WTC11 (cell line): ENCODE measurements at regions not wholly inside any gene's neighbourhood (a gene's known extent, or its start where the extent isn't known, plus 50 kb on each side); places are given as distances from the start of the nearest gene placed in this dataset.

Experiments used
- ATAC-seq: fragments of 200-7000 bp; cut with Tn5 transposase; 2 replicates; pipeline ENCODE4 v1.10.0; 2021; ENCODE audit warnings: mild to moderate bottlenecking, moderate library complexity
- CTCF ChIA-PET: fragments of 300-600 bp; sonication (Branson Sonifier 250); formaldehyde crosslinking; loops from one replicate; lab custom pipeline; 2021; ENCODE audit warnings: antibody characterized with exemption; lab: Charles Lee
- POLR2A ChIA-PET: fragments of 350-600 bp; sonication (Branson Sonifier 250); formaldehyde crosslinking; loops from one replicate; lab custom pipeline; 2021; ENCODE audit warnings: antibody characterized with exemption; lab: Charles Lee
- DNase-seq: peaks from one replicate; pipeline ENCODE4 v3.0.0; 2021; ENCODE audit warnings: low spot score
- H3K27ac Mint-ChIP-seq: 2 replicates; pipeline ENCODE4 v1.8.0; 2021; ENCODE audit warnings: mixed read lengths
- H3K27me3 Mint-ChIP-seq: 2 replicates; pipeline ENCODE4 v1.8.0; 2021; ENCODE audit warnings: low read depth, mild to moderate bottlenecking, moderate library complexity, mixed read lengths
- H3K36me3 Mint-ChIP-seq: 2 replicates; pipeline ENCODE4 v1.8.0; 2021; ENCODE audit warnings: mixed read lengths
- H3K4me1 Mint-ChIP-seq: 2 replicates; pipeline ENCODE4 v1.8.0; 2022; ENCODE audit warnings: mixed read lengths
- H3K4me3 Mint-ChIP-seq: 2 replicates; pipeline ENCODE4 v1.8.0; 2021; ENCODE audit warnings: mild to moderate bottlenecking, moderate library complexity, mixed read lengths
- H3K9me3 Mint-ChIP-seq: 2 replicates; pipeline ENCODE4 v1.8.0; 2021; ENCODE audit warnings: mixed read lengths
- GABPB1 ChIP-seq: sonication (generic); formaldehyde crosslinking; IDR thresholded peaks from 2 replicates; pipeline ENCODE4 v1.8.1; 2023; ENCODE audit warnings: mild to moderate bottlenecking, missing genetic modification reagents
- NR1H2 ChIP-seq: sonication (generic); formaldehyde crosslinking; IDR thresholded peaks from 2 replicates; pipeline ENCODE4 v1.9.0; 2021; ENCODE audit warnings: mild to moderate bottlenecking, moderate library complexity, missing genetic modification reagents
- NR2C2 ChIP-seq: sonication (generic); formaldehyde crosslinking; IDR thresholded peaks from 2 replicates; pipeline ENCODE4 v1.8.0; 2022; ENCODE audit warnings: mild to moderate bottlenecking, missing genetic modification reagents
- OVOL2 ChIP-seq: fragments of 250-450 bp; sonication (Bioruptor Pico); IDR thresholded peaks from 2 replicates; pipeline ENCODE4 v1.9.0; 2021; ENCODE audit warnings: mild to moderate bottlenecking, borderline replicate concordance
- SMAD4 ChIP-seq: sonication (generic); formaldehyde crosslinking; IDR thresholded peaks from 2 replicates; pipeline ENCODE4 v1.8.0; 2022; ENCODE audit warnings: mild to moderate bottlenecking, missing genetic modification reagents
- SOX15 ChIP-seq: fragments of 250-450 bp; sonication (Bioruptor Pico); IDR thresholded peaks from 2 replicates; pipeline ENCODE4 v1.9.0; 2021; ENCODE audit warnings: mild to moderate bottlenecking
- TF ChIP-seq, protein P1 (sequence below): fragments of 250-450 bp; sonication (Bioruptor Pico); IDR thresholded peaks from 2 replicates; pipeline ENCODE4 v1.9.0; 2021; ENCODE audit warnings: mild to moderate bottlenecking
- TF ChIP-seq, protein P2 (sequence below): sonication (generic); formaldehyde crosslinking; IDR thresholded peaks from 2 replicates; pipeline ENCODE4 v1.8.0; 2022; ENCODE audit warnings: mild to moderate bottlenecking, missing genetic modification reagents
- TF ChIP-seq, protein P3 (sequence below): sonication (generic); formaldehyde crosslinking; IDR thresholded peaks from 2 replicates; pipeline ENCODE4 v1.8.1; 2022; ENCODE audit warnings: mild to moderate bottlenecking, missing genetic modification reagents, moderate library complexity, borderline replicate concordance
- TF ChIP-seq, protein P4 (sequence below): sonication (generic); formaldehyde crosslinking; IDR thresholded peaks from 2 replicates; pipeline ENCODE4 v1.8.1; 2022; ENCODE audit warnings: low read depth, missing genetic modification reagents, borderline replicate concordance
- TF ChIP-seq, protein P5 (sequence below): sonication (generic); formaldehyde crosslinking; IDR thresholded peaks from 2 replicates; pipeline ENCODE4 v1.8.0; 2023; ENCODE audit warnings: missing genetic modification reagents, mild to moderate bottlenecking, borderline replicate concordance
- TF ChIP-seq, protein P6 (sequence below): sonication (generic); formaldehyde crosslinking; IDR thresholded peaks from 2 replicates; pipeline ENCODE4 v1.8.0; 2023; ENCODE audit warnings: missing genetic modification reagents

DNA sequence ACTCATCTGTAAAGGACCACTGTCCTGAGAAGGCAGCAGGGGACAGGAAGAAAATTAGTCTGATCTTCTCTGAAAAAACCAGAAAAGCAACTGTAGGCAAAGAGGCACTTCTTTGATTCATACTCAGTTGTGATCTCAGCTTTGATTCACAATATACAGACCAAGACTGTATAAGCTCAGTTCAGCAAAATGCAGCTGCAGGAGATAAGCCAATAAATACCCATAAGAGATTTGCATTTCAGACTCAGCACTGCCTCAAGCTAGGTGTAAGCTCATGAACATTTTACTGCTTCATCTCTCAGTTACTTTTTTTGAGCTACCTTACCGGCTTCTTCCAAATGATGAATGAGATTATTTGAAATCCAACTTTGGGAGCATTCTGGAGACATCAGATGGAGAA, 64.2 kb upstream of the LYZL1 start:
- DNase-seq (no peak), ATAC-seq (no peak)
- ChIA-PET POLR2A (no interaction called here), CTCF (interaction anchor here (1.1 kb wide), 1 partner anchor 80 kb away, joined by 3 read pairs; no protein-coding TSS in a partner anchor)
- Mint-ChIP-seq H3K27me3 (no peaks in the 10 kb centered on the region), H3K4me3 (no peak overlapping the region), H3K27ac (no peak overlapping the region), H3K4me1 (peaks cover 29% of the 10 kb centered on the region), H3K36me3 (no peaks in the 10 kb centered on the region), H3K9me3 (0 out of 2 replicates have a peak, but pooled peaks cover 7% of the 10 kb centered on the region)
- no peak for TF ChIP-seq OVOL2 (CRISPR knock-in tag)
- no peak for TF ChIP-seq SMAD4 (CRISPR knock-in tag)
- TF ChIP-seq SOX15 (CRISPR knock-in tag): no peak

DNA sequence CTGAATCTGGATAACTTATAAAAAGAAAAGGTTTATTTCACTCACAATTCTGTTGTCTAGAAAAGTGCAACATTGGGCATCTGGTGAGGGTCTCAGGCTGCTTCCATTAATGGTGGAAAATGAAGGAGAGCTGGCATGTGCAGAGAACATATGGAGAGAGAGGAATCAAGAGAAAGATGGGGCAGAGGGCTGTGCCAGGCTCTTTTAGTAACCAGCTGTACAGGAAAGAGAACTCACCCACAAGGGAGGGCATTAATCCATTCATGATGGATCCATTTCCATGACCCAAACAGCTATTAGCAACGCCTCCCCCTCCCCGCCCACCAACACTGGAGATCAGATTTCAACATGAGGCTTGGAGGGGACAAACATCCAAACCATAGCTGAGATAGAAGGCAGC, 61.7 kb upstream of the LYZL1 start:
- Mint-ChIP-seq H3K27ac (no peak overlapping the region), H3K9me3 (0 out of 2 replicates have a peak, but pooled peaks cover 7% of the 10 kb centered on the region), H3K27me3 (peaks cover 2% of the 10 kb centered on the region; the same call in 1 of the 2 replicates), H3K36me3 (no peaks in the 10 kb centered on the region; the same call in 1 of the 2 replicates), H3K4me1 (peaks cover 29% of the 10 kb centered on the region), H3K4me3 (no peak overlapping the region)
- no peak for DNase-seq
- ChIA-PET POLR2A (no interaction called here), CTCF (interaction anchor here (1.2 to 1.6 kb wide), 2 partner anchors 84 to 108 kb away, joined by 3 to 4 read pairs; no protein-coding TSS in a partner anchor)
- TF ChIP-seq, protein P1, sequence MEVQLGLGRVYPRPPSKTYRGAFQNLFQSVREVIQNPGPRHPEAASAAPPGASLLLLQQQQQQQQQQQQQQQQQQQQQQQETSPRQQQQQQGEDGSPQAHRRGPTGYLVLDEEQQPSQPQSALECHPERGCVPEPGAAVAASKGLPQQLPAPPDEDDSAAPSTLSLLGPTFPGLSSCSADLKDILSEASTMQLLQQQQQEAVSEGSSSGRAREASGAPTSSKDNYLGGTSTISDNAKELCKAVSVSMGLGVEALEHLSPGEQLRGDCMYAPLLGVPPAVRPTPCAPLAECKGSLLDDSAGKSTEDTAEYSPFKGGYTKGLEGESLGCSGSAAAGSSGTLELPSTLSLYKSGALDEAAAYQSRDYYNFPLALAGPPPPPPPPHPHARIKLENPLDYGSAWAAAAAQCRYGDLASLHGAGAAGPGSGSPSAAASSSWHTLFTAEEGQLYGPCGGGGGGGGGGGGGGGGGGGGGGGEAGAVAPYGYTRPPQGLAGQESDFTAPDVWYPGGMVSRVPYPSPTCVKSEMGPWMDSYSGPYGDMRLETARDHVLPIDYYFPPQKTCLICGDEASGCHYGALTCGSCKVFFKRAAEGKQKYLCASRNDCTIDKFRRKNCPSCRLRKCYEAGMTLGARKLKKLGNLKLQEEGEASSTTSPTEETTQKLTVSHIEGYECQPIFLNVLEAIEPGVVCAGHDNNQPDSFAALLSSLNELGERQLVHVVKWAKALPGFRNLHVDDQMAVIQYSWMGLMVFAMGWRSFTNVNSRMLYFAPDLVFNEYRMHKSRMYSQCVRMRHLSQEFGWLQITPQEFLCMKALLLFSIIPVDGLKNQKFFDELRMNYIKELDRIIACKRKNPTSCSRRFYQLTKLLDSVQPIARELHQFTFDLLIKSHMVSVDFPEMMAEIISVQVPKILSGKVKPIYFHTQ (CRISPR knock-in tag): no peak
- TF ChIP-seq, protein P2, sequence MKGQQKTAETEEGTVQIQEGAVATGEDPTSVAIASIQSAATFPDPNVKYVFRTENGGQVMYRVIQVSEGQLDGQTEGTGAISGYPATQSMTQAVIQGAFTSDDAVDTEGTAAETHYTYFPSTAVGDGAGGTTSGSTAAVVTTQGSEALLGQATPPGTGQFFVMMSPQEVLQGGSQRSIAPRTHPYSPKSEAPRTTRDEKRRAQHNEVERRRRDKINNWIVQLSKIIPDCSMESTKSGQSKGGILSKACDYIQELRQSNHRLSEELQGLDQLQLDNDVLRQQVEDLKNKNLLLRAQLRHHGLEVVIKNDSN (CRISPR knock-in tag): no peak
- TF ChIP-seq, protein P3, sequence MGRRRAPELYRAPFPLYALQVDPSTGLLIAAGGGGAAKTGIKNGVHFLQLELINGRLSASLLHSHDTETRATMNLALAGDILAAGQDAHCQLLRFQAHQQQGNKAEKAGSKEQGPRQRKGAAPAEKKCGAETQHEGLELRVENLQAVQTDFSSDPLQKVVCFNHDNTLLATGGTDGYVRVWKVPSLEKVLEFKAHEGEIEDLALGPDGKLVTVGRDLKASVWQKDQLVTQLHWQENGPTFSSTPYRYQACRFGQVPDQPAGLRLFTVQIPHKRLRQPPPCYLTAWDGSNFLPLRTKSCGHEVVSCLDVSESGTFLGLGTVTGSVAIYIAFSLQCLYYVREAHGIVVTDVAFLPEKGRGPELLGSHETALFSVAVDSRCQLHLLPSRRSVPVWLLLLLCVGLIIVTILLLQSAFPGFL (CRISPR knock-in tag): no peak
- TF ChIP-seq NR2C2 (CRISPR knock-in tag) (no peak), NR1H2 (no peak), SOX15 (CRISPR knock-in tag) (no peak), GABPB1 (CRISPR knock-in tag) (no peak)
- TF ChIP-seq, protein P4, sequence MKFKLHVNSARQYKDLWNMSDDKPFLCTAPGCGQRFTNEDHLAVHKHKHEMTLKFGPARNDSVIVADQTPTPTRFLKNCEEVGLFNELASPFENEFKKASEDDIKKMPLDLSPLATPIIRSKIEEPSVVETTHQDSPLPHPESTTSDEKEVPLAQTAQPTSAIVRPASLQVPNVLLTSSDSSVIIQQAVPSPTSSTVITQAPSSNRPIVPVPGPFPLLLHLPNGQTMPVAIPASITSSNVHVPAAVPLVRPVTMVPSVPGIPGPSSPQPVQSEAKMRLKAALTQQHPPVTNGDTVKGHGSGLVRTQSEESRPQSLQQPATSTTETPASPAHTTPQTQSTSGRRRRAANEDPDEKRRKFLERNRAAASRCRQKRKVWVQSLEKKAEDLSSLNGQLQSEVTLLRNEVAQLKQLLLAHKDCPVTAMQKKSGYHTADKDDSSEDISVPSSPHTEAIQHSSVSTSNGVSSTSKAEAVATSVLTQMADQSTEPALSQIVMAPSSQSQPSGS (CRISPR knock-in tag): no peak
- TF ChIP-seq, protein P5, sequence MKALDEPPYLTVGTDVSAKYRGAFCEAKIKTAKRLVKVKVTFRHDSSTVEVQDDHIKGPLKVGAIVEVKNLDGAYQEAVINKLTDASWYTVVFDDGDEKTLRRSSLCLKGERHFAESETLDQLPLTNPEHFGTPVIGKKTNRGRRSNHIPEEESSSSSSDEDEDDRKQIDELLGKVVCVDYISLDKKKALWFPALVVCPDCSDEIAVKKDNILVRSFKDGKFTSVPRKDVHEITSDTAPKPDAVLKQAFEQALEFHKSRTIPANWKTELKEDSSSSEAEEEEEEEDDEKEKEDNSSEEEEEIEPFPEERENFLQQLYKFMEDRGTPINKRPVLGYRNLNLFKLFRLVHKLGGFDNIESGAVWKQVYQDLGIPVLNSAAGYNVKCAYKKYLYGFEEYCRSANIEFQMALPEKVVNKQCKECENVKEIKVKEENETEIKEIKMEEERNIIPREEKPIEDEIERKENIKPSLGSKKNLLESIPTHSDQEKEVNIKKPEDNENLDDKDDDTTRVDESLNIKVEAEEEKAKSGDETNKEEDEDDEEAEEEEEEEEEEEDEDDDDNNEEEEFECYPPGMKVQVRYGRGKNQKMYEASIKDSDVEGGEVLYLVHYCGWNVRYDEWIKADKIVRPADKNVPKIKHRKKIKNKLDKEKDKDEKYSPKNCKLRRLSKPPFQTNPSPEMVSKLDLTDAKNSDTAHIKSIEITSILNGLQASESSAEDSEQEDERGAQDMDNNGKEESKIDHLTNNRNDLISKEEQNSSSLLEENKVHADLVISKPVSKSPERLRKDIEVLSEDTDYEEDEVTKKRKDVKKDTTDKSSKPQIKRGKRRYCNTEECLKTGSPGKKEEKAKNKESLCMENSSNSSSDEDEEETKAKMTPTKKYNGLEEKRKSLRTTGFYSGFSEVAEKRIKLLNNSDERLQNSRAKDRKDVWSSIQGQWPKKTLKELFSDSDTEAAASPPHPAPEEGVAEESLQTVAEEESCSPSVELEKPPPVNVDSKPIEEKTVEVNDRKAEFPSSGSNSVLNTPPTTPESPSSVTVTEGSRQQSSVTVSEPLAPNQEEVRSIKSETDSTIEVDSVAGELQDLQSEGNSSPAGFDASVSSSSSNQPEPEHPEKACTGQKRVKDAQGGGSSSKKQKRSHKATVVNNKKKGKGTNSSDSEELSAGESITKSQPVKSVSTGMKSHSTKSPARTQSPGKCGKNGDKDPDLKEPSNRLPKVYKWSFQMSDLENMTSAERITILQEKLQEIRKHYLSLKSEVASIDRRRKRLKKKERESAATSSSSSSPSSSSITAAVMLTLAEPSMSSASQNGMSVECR: no peak
- TF ChIP-seq, protein P6, sequence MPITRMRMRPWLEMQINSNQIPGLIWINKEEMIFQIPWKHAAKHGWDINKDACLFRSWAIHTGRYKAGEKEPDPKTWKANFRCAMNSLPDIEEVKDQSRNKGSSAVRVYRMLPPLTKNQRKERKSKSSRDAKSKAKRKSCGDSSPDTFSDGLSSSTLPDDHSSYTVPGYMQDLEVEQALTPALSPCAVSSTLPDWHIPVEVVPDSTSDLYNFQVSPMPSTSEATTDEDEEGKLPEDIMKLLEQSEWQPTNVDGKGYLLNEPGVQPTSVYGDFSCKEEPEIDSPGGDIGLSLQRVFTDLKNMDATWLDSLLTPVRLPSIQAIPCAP: no peak
- no peak for ATAC-seq
